SKM-1 (cell line): ENCODE measurements at regions not wholly inside any gene's neighbourhood (a gene's known extent, or its start where the extent isn't known, plus 50 kb on each side); places are given as distances from the start of the nearest gene placed in this dataset.
"Not testable (repeated sequence)": the region's sequence is repeated elsewhere in the genome, so short reads cannot be mapped to it uniquely, and the experiment has no call there.

Experiments
- DNase-seq: peaks from one replicate; lab custom pipeline; 2025; ENCODE audit not compliant: unreplicated experiment; lab: John Stamatoyannopoulos, UW

DNA sequence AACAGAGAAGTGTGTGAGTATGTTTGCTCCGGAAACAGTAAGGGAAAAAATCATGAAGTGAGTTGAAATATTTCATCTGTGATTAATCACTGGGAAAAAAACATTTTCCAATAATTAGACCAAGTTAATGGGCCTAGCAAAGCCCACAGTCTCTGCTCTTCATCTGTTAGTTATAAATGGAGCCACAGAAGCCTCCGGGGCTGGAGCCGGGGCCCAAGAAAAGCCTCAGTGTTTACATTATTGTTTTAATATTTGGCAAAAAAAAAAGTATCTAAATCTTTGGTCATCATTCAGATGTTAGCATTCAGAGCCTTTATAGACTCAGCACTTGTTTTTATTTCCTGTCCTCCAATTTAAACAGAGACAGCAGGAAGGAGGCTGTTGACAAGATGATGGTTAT is 115.0 kb downstream of the UBE2U start:
- no peak for DNase-seq

DNA sequence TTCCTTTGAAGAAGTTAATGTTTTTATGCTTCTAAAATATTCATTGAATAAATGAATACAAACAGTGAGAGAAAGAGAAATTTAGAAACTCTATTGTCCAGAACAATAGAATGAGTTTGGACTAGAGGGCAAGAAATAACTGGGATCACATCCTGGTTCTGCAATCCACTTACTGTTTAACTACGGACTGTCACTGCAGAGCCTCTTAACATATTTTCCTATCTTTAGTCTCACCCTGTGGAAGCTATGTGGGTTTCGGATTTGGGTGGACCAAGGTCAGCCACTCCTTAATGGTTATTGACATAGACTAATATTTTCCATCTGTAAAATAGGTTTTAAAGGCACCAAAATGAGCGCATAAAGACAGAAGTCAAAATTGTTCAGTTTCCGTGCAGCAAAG is 116.6 kb downstream of the UBE2U start:
- no peak for DNase-seq

DNA sequence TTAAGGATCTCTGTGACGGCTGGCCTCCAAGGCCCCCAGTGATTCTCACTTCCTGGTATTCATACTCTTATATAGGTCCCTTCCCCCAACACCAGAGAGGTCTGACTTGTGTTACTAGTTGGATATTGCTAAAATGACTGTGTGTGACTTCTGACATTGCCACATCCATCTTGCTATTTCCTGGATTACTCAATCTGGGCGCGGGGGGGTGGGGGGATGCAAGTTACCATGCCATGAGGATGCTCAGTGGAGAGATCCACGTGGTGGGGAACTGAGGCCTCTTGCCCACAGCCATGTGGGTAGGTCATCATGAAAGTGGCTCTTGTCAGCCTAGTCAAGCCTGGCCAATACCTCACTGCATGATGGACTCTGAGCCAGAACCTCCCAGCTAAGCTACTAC is 117.0 kb downstream of the UBE2U start:
- peak; percentile 87 for DNase-seq

DNA sequence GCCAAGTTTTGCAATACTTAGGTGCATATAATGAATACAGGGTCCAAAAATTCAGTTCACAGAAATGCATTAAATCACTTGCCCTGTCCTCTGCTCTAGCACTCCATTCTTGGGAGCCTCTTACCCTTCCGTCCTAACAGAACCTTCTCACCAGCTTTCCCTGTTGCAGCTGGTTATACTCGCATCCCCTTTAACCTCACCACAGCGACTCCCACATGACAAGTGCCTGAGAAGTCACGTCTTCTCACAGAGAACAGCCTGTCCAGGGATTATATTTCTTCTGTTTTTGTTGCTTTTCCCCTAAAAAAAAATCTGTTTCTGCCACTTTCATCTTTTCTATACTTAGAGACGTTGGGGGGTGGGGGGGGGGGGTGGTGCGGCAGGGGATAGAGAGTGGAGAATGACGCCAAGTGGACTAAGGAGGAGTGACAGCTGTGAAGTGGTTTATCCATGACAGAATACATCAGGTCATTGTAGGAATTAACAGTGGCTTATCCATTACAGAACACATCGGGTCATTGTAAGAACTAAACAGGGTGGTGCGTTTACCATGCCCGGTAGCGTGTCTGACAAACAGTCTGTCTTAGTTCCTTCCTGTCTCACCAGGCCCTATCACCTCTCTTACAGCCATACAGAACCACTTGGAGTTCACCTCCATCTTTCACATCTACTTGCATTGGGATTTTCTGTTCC is 117.6 kb downstream of the UBE2U start:
- DNase-seq, result no peak

DNA sequence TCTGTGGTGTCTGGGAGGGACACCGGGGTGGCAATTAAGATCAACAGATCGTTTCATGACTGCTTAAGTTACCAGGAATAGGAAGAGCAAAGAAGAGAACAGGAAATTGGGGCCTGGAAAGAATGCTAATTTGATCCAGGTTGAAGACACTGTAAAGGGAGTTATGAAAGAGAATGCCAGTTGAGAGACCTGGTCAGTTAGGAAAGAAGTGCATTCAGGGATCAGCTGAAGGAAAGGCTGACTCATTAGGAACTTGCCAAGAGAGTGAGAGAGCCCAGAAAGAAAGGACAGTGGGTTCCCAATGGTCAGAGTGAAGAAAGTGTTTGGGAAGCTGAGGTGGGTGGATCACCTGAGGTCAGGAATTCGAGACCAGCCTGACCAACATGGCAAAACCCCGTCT is 119.6 kb downstream of the UBE2U start:
- no peak for DNase-seq

DNA sequence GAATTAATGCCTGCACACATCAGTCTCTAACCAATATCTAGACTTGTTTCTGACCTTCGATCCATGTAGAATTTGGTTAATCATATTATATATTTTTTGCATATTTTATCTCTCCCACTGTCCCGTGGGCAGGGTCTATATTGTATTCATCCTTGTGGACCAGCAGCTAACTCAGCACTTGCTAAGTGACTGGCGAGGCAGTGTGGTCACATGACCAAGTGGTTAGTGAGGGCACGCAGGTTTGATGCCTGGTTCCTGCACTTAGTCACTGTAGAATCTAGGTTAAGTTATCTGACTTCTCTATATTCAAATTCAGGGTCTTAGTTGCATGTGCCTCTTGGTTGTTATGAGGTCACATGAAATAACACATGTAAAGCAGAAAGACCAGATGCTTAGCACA is 120.5 kb downstream of the UBE2U start:
- DNase-seq, result no peak

DNA sequence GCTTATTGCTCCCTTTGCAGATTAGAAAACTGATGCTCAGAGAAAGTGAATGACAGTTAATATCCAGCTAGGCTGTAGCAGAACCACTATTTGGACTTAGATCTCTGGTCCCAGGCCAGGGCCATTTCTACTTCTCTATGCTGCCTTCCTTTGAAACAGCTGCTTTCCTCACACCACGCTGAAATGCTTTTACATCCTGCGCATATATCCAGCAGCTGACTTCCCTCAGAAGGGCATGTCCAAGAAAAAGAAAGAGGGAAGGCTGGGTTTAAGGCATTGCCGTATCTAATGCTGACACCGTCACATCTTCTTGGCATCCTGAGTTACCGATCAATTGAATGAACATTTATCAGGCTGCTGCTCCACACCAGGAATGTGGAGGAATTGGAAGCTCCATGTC is 122.4 kb downstream of the UBE2U start:
- DNase-seq, result no peak

DNA sequence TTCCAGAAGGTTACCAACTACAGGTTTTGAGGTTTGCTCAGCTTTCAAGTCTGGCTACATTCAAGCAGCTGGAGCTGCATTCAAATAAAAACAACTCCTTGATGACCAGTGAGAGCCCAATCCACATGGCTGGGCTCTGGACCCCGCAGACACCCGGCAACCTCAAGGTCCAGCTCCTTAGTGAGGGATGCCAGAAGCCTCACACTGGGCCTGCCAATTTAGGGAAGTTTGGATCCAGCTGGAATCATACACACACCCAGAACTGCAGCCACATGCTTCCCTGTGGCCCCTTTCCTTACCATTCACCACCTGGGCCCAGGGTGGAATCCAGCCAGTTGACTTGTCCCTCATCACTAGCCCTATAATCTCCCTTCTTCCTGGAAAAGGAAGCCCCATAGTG is 123.7 kb downstream of the UBE2U start:
- DNase-seq, result no peak

DNA sequence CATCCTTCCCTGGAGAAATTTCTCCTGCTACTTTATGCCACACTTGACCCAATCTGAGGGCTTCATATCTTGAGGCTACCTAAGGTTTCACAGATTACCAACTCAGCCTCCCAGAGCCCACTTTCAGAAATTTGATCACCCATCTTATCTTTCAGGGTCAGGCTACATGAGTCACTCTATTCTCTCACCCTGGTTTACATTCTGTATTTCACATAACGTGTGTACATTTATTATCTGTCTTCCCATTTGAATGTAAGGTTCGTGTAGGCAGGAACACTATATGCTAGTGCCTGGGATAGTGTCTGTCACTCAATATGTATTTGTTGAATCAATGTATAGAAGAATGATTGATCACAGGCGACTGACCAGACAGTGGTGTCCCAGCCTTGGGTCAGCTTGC is 124.8 kb downstream of the UBE2U start:
- DNase-seq, result no peak

DNA sequence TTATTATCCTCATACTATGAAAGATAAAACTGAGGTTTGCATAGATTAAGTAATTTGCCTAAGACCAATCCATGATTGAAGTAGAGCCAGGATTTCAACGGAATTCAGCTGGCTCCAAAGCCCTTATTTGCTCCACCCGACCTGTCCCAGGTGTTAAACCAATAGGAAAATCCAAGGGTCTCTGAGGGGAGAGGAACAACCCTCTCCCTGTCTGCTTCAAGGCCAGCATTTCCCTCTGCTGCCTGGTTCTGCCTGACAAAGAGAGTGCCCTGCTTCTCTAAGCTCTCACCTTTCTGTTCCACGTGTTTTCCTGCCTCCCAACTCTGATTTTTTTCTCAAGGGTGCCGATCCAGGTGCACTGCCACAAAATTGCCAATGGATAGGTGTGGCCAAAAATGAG is 127.4 kb downstream of the UBE2U start:
- no peak for DNase-seq

DNA sequence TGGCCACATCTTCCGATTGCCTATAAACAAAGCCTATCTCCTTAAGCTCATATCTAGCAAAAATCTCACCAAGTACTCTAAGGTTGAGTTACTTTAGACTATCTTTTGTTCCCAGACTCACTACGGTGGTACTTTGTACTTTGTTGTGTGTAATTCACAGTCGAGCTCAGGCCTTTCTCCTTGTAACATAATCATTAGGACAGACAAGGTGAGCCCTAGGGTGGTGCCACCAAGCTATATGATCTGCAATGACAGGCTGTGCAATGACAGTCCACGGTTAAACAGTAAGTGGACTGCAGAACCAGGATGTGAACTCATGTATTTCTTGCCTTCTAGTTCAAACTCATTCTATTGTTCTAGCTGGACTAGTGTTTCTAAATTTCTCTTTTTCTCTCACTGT is 132.2 kb downstream of the UBE2U start:
- no peak for DNase-seq

DNA sequence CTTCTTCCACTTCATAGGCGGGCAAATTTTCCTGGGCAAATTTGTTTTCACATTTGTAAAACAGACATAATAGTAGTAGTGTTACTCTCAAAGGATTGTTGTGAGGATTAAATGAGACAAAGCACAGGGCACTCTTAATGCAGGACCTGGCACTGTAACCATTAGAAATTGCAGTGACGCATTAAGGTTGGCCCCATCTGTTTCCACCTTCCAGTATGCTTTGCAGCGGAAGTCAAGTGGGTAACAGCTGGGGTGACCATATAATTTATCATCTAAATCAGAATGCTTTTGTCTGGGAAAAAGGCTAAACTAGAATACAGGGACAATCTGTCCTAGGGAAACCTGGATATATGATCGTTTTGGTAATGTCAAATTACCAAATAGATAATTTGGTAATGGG is 132.5 kb upstream of the CACHD1 start:
- DNase-seq, result no peak

DNA sequence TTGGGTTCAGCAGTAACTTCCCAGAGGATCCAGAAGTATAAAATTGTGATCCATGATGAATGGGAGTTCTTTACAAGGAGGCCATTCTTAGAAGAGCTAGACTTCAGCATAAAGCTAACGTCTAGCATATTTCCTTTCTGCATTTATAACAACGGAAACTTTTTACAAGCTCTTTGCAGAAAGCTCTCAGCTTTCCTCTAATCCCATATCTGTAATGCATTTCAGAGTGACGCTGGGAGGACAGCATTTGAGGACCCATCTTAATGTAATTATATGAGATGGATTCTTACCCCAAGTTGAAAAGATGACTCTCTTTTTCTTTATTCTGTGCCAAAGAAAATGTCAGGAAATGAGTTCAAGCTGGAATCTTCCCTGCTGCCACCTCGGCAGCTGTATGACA is 132.0 kb upstream of the CACHD1 start:
- no peak for DNase-seq

DNA sequence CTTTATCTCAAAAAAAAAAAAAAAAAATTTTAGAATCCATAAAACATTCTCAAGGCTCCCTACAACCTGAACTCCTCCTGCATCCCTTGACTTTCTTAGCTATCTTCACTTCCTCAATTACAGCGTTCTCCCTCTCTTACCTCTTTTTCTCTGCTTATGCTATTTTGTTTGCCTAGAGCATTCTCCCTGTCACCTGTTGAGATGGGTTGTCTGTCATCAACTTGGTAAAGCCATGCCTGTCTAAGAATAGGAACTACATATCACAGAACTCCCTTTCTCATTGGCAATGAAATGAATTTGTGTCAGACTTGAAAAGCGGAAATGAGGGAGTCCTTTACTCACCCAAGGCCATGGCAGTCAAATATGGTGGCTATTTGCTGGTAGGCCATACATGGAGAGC is 129.6 kb upstream of the CACHD1 start:
- no peak for DNase-seq

DNA sequence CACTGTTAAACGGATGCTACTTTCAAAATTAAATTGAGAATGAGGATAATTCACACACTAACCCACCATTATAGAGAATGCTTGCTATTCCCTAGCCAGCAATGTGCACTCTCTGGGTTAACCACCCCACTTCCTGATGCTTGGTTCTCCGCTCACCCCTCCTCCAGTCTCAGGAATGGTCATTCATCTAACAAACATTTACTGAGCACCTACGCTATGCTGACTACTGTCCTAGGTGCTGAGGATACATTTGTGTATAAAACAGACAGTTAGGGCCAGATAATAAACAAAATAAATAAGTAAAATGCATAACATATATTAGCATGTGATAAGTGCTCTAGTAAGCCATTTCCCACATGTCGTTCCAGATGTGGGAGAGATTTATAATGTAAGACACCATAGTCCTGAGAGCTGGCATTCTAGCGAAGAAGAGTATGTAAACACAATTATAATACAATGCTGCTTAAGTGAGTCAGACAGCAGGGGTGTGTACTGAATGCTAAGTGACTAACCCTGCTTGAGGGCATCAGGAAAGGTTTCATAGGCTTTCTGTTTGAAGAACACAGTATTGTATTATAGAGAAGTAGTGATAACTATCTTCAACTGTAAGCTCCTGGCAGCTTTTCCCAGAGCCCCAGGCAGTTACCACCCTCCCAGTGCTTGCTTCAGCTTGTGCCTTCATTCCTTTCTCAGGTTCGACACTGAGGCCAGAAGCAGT is 126.7 kb upstream of the CACHD1 start:
- DNase-seq, result no peak

DNA sequence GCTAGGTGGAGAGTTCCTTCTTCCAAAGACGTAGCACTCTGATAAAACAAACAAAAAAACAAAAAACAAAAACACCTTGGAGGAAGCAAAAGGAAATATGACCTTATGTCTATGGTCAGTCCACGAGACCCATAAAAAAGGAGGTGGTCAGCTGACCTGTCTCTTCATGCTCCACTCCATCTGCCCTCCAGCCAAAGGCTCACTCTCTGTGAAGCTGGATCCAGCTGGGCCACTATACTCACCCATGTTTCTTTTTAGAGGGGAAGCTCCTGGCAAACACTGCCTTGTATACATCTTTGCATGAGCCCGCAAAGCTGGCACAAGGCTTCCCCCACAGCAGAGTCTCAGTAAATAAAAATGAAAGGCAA is 126.1 kb upstream of the CACHD1 start:
- no peak for DNase-seq

DNA sequence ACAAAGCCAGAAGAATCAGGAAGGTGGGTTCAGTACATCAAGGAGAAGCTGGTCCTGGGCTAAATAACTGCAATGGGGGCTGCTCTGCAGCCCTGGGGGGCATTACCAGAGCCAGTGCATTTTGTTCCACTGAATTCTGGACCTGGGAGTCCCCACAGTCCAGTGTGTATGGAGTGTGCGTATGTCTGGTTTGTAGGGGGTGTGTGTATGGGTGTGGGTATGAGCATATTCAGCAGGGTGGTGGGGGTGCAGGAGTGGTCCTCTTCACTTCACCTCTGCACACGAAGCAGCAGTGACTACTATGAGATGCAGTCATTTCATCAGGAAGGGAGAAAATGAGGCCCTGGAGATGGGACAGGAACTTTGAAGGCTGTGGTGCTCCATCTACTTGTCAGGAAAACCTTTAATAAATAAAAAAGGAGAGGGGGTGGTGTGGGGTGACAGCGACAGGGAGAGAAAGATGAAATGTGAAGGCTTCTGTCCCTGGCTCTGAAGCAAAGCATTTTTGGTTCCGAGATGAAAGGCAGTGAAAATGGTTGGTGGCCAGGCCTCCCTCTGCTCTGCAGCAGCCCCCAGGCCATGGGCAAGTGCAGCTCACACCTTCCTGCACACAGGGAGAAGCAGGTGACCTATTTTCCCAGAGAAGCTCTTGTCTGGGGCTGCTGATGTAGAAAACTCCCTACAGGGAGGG is 121.5 kb upstream of the CACHD1 start:
- no peak for DNase-seq

DNA sequence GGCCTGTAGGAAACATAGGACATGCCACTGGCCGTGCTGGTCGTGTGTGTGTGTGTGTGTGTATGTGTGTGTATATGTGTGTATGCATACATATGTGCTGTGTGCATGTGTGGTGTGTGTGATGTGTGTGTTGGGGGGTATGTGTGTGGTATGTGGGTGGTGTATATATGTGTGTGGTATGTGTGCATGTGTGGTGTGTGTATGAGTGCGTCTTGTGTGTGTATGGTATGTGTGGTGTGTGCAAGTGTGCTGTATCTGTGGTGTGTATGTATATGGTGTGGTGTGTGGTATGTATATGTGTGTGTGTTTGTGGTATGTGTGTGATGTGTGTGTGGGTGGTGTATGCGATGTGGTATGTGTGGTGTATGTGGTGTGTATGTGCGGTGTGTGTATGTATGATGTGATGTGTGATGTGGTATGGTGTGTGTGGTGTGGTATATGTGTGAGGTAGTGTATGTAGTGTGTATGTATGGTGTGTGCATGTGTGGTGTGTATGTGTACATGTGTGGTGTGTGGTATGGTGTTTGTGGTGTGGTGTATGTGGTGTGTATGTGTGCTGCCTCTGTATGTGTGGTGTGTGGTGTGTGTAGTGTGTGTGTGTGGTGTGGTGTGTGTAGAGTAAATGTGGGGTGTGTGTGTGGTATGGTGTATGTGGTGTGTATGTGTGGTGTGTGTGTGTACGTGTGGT is 120.8 kb upstream of the CACHD1 start:
- DNase-seq, result no peak

DNA sequence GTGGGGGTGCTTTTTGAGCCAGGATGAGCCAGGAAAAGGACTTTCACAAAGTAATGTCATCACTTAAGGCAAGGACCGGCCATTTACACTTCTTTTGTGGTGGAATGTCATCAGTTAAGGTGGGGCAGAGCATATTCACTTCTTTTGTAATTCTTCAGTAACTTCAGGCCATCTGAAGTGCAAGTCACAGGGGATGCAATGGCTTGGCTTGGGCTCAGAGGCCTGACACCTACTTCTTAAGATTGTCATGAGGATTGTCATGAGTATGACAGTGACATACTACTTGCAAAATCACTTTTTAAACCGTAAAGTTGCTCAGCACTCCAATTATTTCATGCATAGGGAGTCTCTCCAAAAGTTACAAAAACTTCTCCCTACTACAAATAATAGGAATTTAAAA is 114.4 kb upstream of the CACHD1 start:
- DNase-seq, result not testable (repeated sequence)

DNA sequence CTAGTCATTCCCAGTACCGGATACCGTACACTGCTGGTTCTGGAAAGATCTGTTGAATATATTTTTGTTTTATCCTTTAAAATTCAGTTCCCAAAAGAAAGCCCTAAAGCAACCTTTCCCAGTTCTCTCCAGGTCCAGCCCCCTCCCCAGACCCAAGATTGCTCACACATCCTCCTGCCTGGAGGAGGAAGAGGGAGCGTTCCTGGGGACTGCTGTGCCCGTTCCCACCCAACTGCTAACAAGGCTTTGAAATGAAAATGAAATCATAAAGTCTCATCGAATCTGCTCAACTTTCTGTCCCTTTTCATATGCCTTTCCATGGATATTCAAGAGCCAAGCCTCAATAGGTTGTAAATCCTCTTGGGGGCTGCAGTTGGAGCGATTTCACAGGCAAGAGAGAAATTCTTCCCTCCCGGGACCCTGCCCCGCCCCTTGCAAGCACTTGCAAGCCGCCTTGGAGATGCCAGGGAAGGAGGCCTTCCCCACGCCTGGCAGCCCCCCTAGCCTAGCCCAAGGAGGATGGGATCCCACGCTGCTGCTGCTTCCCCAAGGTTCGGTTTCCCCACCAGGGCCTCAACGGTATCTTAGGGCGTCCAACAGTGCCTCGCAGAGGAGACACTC is 113.2 kb upstream of the CACHD1 start:
- no peak for DNase-seq

DNA sequence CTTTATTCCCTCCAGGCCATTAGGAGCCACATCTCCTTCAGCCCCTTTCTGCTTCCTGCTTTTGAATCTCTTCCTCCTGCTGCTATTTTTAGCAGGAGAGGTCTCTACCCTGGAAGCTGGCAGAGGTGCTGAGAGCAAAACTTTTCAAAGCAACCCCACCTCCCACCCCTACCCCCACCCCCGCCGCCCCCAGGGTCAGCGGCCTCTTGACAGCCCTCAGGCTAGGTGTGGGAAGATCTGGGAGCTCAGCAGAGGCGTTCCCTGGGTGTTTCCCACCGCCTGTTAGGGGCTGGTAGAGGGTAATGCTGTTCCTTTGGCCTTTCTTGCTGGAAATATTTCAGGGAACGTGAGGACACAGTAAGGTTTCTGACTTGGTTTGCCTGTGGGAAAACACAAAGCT is 112.5 kb upstream of the CACHD1 start:
- no peak for DNase-seq
